CD14-positive monocyte (primary cell): ENCODE measurements at regions not wholly inside any gene's neighbourhood (a gene's known extent, or its start where the extent isn't known, plus 50 kb on each side); places are given as distances from the start of the nearest gene placed in this dataset.

Experiments used
- DNase-seq, 3 donors: peaks; one replicate each; pipeline ENCODE4 v3.0.0-alpha.2; 2011 to 2022
- H2AFZ ChIP-seq: 2 replicates; pipeline ENCODE4 v1.6.0; 2012; ENCODE audit warnings: mild to moderate bottlenecking, low read depth, low read length, inconsistent platforms; ENCODE audit not compliant: insufficient read depth, poor library complexity, severe bottlenecking
- H3K27ac ChIP-seq, 2 donors: 1 replicate in 1 of 2; 2 replicates in 1 of 2; pipeline ENCODE4 v1.5.1; 2012 to 2013; ENCODE audit warnings: low read length in 2 of 2, control low read depth in 1 of 2, inconsistent platforms in 1 of 2, low read depth in 1 of 2, mild to moderate bottlenecking in 1 of 2
- H3K27me3 ChIP-seq, 2 donors: one replicate each; pipeline versions ENCODE4 v1.6.0 to v1.6.1; 2011 to 2013; ENCODE audit warnings: low read length in 2 of 2; ENCODE audit not compliant: control insufficient read depth in 2 of 2, insufficient read depth in 2 of 2
- H3K36me3 ChIP-seq, 2 donors: replicated peaks in 1 of 2; 1 replicate in 1 of 2; 2 replicates in 1 of 2; pipeline versions ENCODE4 v1.5.1 to v1.6.1; 2012 to 2013; ENCODE audit warnings: low read length in 2 of 2, control low read depth in 1 of 2, inconsistent platforms in 1 of 2, mild to moderate bottlenecking in 1 of 2; ENCODE audit not compliant: insufficient read depth in 2 of 2, control insufficient read depth in 1 of 2
- H3K4me1 ChIP-seq, 2 donors: 1 replicate in 1 of 2; 2 replicates in 1 of 2; pipeline versions ENCODE4 v1.5.1 to v1.6.1; 2012 to 2013; ENCODE audit warnings: low read length in 2 of 2, control low read depth in 1 of 2, inconsistent platforms in 1 of 2, mild to moderate bottlenecking in 1 of 2, moderate library complexity in 1 of 2; ENCODE audit not compliant: insufficient read depth in 2 of 2, control insufficient read depth in 1 of 2
- H3K4me2 ChIP-seq: replicated peaks from 2 replicates; pipeline ENCODE3; 2012; ENCODE audit warnings: low read length, moderate library complexity, mild to moderate bottlenecking; ENCODE audit not compliant: poor library complexity, severe bottlenecking; ENCODE audit errors: extremely low read depth
- H3K4me3 ChIP-seq, 3 experiments: fragments of 200-600 bp in 1 of 3; sonication (generic) in 1 of 3; replicated peaks in 1 of 3; 1 replicate in 2 of 3; 2 replicates in 1 of 3; pipeline ENCODE4 v1.5.1; 2011 to 2013; ENCODE audit warnings: low read length in 3 of 3, mild to moderate bottlenecking in 3 of 3, control low read depth in 2 of 3, low read depth in 2 of 3, inconsistent platforms in 1 of 3, moderate library complexity in 1 of 3
- H3K79me2 ChIP-seq: 2 replicates; pipeline ENCODE4 v1.6.0; 2012; ENCODE audit warnings: mild to moderate bottlenecking, control low read depth, inconsistent platforms, low read length, moderate library complexity; ENCODE audit not compliant: insufficient read depth
- H3K9ac ChIP-seq: 2 replicates; pipeline ENCODE4 v1.6.0; 2017; ENCODE audit warnings: low read length, mild to moderate bottlenecking; ENCODE audit not compliant: insufficient read depth, poor library complexity, severe bottlenecking
- H3K9me3 ChIP-seq, 2 donors: replicated peaks in 1 of 2; 1 replicate in 1 of 2; 2 replicates in 1 of 2; pipeline versions ENCODE4 v1.5.1 to v1.6.1; 2012 to 2013; ENCODE audit warnings: low read length in 2 of 2, control low read depth in 1 of 2; ENCODE audit not compliant: control insufficient read depth in 1 of 2, insufficient read depth in 1 of 2
- H4K20me1 ChIP-seq: 2 replicates; pipeline ENCODE4 v1.6.0; 2012; ENCODE audit warnings: mild to moderate bottlenecking, low read length, control low read depth, moderate library complexity; ENCODE audit not compliant: insufficient read depth
- H3K27ac Mint-ChIP-seq, 7 donors: one replicate each; pipeline ENCODE4 v1.8.0; 2020; ENCODE audit warnings: mild to moderate bottlenecking in 7 of 7, mixed read lengths in 7 of 7, moderate library complexity in 6 of 7, inconsistent platforms in 2 of 7
- H3K27me3 Mint-ChIP-seq, 3 donors: one replicate each; pipeline ENCODE4 v1.8.0; 2021 to 2022; ENCODE audit warnings: low read depth in 3 of 3, mild to moderate bottlenecking in 3 of 3, mixed read lengths in 3 of 3, moderate library complexity in 3 of 3, inconsistent platforms in 1 of 3
- H3K36me3 Mint-ChIP-seq, 2 donors: one replicate each; pipeline ENCODE4 v1.8.0; 2020; ENCODE audit warnings: mixed read lengths in 2 of 2, inconsistent platforms in 1 of 2, mild to moderate bottlenecking in 1 of 2
- H3K4me1 Mint-ChIP-seq: one replicate; pipeline ENCODE4 v1.8.0; 2020; ENCODE audit warnings: mild to moderate bottlenecking, mixed read lengths
- H3K4me3 Mint-ChIP-seq, 2 donors: one replicate each; pipeline ENCODE4 v1.8.0; 2020; ENCODE audit warnings: mild to moderate bottlenecking in 2 of 2, mixed read lengths in 2 of 2, moderate library complexity in 1 of 2
- H3K9me3 Mint-ChIP-seq, 7 donors: one replicate each; pipeline ENCODE4 v1.8.0; 2020 to 2022; ENCODE audit warnings: mixed read lengths in 7 of 7, mild to moderate bottlenecking in 6 of 7, moderate library complexity in 6 of 7, inconsistent platforms in 2 of 7
- WGBS: methylation state at CpG from one replicate; pipeline ENCODE4 v1.1.5; 2013; ENCODE audit warnings: missing lambda C conversion rate; ENCODE audit not compliant: insufficient coverage; 5-methylcytosine and 5-hydroxymethylcytosine counted together
- intact Hi-C, 2 donors: fragments of 100-400 bp; cut with micrococcal nuclease; formaldehyde crosslinking; loops; one replicate each; pipeline versions ENCODE4 v1.15.0 to v1.15.1; 2023
- TF ChIP-seq, protein P1 (sequence below): fragments of 200-600 bp; IDR thresholded peaks from one replicate; pipeline ENCODE4 v1.8.0; 2022; ENCODE audit warnings: antibody characterized with exemption, mild to moderate bottlenecking

DNA sequence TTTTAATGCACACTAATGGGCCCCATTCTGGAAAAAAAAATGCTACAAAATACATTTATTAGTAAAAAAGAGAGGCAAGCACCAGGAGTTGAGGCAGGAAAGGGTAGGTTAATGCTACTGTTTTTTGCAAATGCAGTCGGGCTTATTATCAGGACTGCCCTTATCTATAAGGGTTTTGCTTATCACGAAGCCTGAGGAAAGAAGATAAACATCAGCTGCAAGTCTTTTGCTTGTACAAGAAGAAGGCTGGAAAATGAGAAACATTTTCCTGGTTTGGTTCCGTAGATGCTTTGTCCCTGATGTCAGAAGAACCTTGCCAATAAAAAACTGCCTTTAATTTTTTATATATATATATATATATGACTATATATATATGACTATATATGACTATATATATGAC, 189.3 kb upstream of the VGLL2 start:
- Histone ChIP-seq H3K4me1 (no peaks in the 10 kb centered on the region), H3K79me2 (no peaks in the 10 kb centered on the region), H3K27ac (no peak overlapping the region), H3K4me3 (no peak overlapping the region), H2AFZ (no peak overlapping the region), H3K9me3 (peaks cover 0 to 5% of the 10 kb centered on the region in 2 donors), H3K36me3 (no peaks in the 10 kb centered on the region), H3K27me3 (no peaks in the 10 kb centered on the region), H3K9ac (no peak overlapping the region), H3K4me2 (no peak overlapping the region), H4K20me1 (no peaks in the 10 kb centered on the region)
- no peak overlapping the region for H3K27ac Mint-ChIP-seq
- H3K36me3 Mint-ChIP-seq, result no peaks in the 10 kb centered on the region
- TF ChIP-seq, protein P1, sequence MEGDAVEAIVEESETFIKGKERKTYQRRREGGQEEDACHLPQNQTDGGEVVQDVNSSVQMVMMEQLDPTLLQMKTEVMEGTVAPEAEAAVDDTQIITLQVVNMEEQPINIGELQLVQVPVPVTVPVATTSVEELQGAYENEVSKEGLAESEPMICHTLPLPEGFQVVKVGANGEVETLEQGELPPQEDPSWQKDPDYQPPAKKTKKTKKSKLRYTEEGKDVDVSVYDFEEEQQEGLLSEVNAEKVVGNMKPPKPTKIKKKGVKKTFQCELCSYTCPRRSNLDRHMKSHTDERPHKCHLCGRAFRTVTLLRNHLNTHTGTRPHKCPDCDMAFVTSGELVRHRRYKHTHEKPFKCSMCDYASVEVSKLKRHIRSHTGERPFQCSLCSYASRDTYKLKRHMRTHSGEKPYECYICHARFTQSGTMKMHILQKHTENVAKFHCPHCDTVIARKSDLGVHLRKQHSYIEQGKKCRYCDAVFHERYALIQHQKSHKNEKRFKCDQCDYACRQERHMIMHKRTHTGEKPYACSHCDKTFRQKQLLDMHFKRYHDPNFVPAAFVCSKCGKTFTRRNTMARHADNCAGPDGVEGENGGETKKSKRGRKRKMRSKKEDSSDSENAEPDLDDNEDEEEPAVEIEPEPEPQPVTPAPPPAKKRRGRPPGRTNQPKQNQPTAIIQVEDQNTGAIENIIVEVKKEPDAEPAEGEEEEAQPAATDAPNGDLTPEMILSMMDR, result no peak
- peaks cover 0 to 1% (median 1%) of the 10 kb centered on the region in 3 donors for H3K27me3 Mint-ChIP-seq
- peaks cover 0 to 14% (median 4%) of the 10 kb centered on the region in 7 donors for H3K9me3 Mint-ChIP-seq
- intact Hi-C loops, result no loop called here
- H3K4me1 Mint-ChIP-seq, result no peaks in the 10 kb centered on the region
- no peak for DNase-seq
- H3K4me3 Mint-ChIP-seq, result no peak overlapping the region
- 14% methylated on average over 1 of the region's 3 CpGs for WGBS

DNA sequence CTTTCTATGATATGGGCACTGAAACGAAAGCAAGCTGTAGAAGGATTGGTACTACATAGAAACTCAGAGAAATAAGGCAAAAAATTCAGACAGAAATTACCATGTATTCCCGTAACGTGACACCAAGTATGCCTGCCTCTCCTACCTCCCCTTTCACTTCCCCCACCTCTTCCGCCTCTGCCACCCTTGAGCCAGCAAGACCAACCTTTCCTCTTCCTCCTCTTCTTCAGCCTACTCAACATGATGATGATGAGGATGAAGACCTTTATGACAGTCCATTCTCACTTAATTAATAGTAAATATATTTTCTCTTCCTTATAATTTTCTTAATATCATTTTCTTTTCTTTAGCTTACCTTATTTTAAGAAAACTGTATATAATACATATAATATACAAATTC, 188.1 kb upstream of the VGLL2 start:
- peaks cover 0 to 2% of the 10 kb centered on the region in 2 donors for H3K9me3 ChIP-seq
- TF ChIP-seq, protein P1, result no peak
- H3K9ac ChIP-seq, result no peak overlapping the region
- Mint-ChIP-seq H3K4me1 (no peaks in the 10 kb centered on the region), H3K36me3 (no peaks in the 10 kb centered on the region), H3K27me3 (peaks cover 0 to 1% (median 1%) of the 10 kb centered on the region in 3 donors), H3K9me3 (peaks cover 0 to 11% (median 4%) of the 10 kb centered on the region in 7 donors), H3K4me3 (no peak overlapping the region), H3K27ac (no peak overlapping the region)
- WGBS, result no CpG with 5 or more reads among the region's 4 CpGs
- H3K36me3 ChIP-seq, result no peaks in the 10 kb centered on the region
- H3K4me2 ChIP-seq, result no peak overlapping the region
- no peak overlapping the region for H3K27ac ChIP-seq
- H2AFZ ChIP-seq, result no peak overlapping the region
- no peaks in the 10 kb centered on the region for H3K4me1 ChIP-seq
- DNase-seq, result no peak
- H3K27me3 ChIP-seq, result no peaks in the 10 kb centered on the region
- intact Hi-C loops, result no loop called here
- H4K20me1 ChIP-seq, result no peaks in the 10 kb centered on the region
- no peaks in the 10 kb centered on the region for H3K79me2 ChIP-seq
- no peak overlapping the region for H3K4me3 ChIP-seq
